Neural cell (in vitro differentiated cells): ENCODE measurements at regions not wholly inside any gene's neighbourhood (a gene's known extent, or its start where the extent isn't known, plus 50 kb on each side); places are given as distances from the start of the nearest gene placed in this dataset.

Experiments used
- CTCF ChIP-seq: fragments of 450-650 bp; IDR thresholded peaks from 2 replicates; pipeline ENCODE4 v1.5.1; 2014; ENCODE audit warnings: antibody characterized with exemption, mild to moderate bottlenecking, moderate library complexity; ENCODE audit not compliant: poor library complexity, severe bottlenecking
- EP300 ChIP-seq: fragments of 450-650 bp; conservative IDR thresholded peaks from 2 replicates; pipeline ENCODE4 v1.6.1; 2014; ENCODE audit warnings: antibody characterized with exemption, mild to moderate bottlenecking, moderate library complexity; ENCODE audit not compliant: poor library complexity, severe bottlenecking
- EZH2 ChIP-seq: fragments of 200-600, 300-800 bp; shearing (Covaris generic), sonication (generic); IDR thresholded peaks from 2 replicates; pipeline ENCODE4 v1.6.1; 2014; ENCODE audit warnings: antibody characterized with exemption, low read length, borderline replicate concordance, mild to moderate bottlenecking; ENCODE audit not compliant: insufficient read depth, poor library complexity, severe bottlenecking
- POLR2AphosphoS5 ChIP-seq: IDR thresholded peaks from 2 replicates; pipeline ENCODE4 v1.6.1; 2012
- RAD21 ChIP-seq: fragments of 450-650 bp; conservative IDR thresholded peaks from 2 replicates; pipeline ENCODE4 v1.6.1; 2014; ENCODE audit warnings: antibody characterized with exemption, mild to moderate bottlenecking, moderate library complexity
- SMC3 ChIP-seq: fragments of 450-650 bp; conservative IDR thresholded peaks from 2 replicates; pipeline ENCODE4 v1.6.1; 2014; ENCODE audit warnings: antibody characterized with exemption, mild to moderate bottlenecking, moderate library complexity; ENCODE audit not compliant: poor library complexity

GRCh38 chr2:123157016-123157415 is 868.1 kb upstream of the CNTNAP5 start:
- TF ChIP-seq CTCF (no peak), POLR2AphosphoS5 (no peak), SMC3 (no peak), EZH2 (no peak), RAD21 (no peak), EP300 (no peak)
